ENCODE measurements at regions not wholly inside any gene's neighbourhood (a gene's known extent, or its start where the extent isn't known, plus 50 kb on each side); places are given as distances from the start of the nearest gene placed in this dataset.

- H3K4me3 ChIP-seq: no peak overlapping the region
- TF ChIP-seq, protein P1, sequence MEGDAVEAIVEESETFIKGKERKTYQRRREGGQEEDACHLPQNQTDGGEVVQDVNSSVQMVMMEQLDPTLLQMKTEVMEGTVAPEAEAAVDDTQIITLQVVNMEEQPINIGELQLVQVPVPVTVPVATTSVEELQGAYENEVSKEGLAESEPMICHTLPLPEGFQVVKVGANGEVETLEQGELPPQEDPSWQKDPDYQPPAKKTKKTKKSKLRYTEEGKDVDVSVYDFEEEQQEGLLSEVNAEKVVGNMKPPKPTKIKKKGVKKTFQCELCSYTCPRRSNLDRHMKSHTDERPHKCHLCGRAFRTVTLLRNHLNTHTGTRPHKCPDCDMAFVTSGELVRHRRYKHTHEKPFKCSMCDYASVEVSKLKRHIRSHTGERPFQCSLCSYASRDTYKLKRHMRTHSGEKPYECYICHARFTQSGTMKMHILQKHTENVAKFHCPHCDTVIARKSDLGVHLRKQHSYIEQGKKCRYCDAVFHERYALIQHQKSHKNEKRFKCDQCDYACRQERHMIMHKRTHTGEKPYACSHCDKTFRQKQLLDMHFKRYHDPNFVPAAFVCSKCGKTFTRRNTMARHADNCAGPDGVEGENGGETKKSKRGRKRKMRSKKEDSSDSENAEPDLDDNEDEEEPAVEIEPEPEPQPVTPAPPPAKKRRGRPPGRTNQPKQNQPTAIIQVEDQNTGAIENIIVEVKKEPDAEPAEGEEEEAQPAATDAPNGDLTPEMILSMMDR (IDR thresholded peaks at IDR 0.05): no peak
- TF ChIP-seq POLR2AphosphoS5 (IDR thresholded peaks at IDR 0.05) (no peak), POLR2A (IDR thresholded peaks at IDR 0.05) (no peak)
- H3K27me3 ChIP-seq: no peaks in the 10 kb centered on the region
- no peak for DNase-seq (ENCODE audit: low spot score in 2 of 2)
- no peaks in the 10 kb centered on the region for H3K4me1 ChIP-seq
- no peak overlapping the region for H3K27ac ChIP-seq
- intact Hi-C loops (cut with DNase I; ENCODE audit: low total_unique reads): no loop called here
- H3K36me3 ChIP-seq: no peaks in the 10 kb centered on the region
- no peaks in the 10 kb centered on the region for H3K9me3 ChIP-seq
Observed at GRCh38 chr1:68651115-68651514, 154.2 kb upstream of the DEPDC1 start.

DNA sequence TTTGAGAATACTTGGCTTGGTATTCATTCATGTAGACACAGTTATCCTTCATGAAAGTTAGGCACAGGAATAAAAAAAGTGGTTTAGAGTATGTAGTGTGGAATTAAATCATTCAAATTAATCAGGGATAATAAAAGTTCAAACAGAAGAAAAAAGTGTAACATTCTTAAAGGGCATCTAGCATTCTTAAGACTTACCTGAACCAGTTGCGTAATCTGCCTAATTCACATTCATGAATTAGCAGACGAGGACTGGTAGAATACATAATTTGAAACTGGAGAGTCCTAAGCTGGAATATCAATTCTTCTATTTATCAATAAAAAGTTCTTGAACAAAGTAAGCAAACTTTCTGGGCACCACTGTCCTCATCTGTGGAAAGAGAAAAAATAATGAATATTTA is 157.0 kb upstream of the DEPDC1 start:
- no peak overlapping the region for H3K27ac ChIP-seq
- no peaks in the 10 kb centered on the region for H3K9me3 ChIP-seq
- H3K36me3 ChIP-seq: no peaks in the 10 kb centered on the region
- no peaks in the 10 kb centered on the region for H3K4me1 ChIP-seq
- DNase-seq (ENCODE audit: low spot score in 2 of 2): no peak
- intact Hi-C loops (cut with DNase I; ENCODE audit: low total_unique reads): no loop called here
- no peak overlapping the region for H3K4me3 ChIP-seq
- TF ChIP-seq POLR2A (IDR thresholded peaks at IDR 0.05): no peak
- TF ChIP-seq, protein P1 (IDR thresholded peaks at IDR 0.05): no peak
- TF ChIP-seq POLR2AphosphoS5 (IDR thresholded peaks at IDR 0.05): no peak
- H3K27me3 ChIP-seq: no peaks in the 10 kb centered on the region

DNA sequence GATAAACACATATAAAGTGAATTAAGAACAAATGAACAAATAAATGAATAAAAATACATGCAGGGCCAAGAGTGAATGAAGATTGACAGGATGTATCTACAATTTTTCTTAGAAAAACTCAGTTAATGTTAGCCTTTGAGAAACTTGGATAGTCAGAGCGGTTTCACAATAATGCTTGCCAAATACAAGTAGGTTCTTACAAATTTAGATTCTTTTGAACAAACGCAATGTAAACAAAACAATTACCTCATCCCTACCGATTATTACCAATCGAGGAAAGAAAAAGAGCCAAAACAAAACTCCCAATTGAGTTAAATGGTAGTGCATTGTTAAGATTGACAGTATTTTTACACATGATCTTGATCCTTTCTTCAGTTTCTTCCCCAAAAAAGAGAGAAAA is 176.9 kb upstream of the DEPDC1 start:
- TF ChIP-seq, protein P1 (IDR thresholded peaks at IDR 0.05): no peak
- no peak for TF ChIP-seq POLR2AphosphoS5 (IDR thresholded peaks at IDR 0.05)
- no peak for TF ChIP-seq POLR2A (IDR thresholded peaks at IDR 0.05)
- no peaks in the 10 kb centered on the region for H3K27me3 ChIP-seq
- H3K27ac ChIP-seq: no peak overlapping the region
- no peaks in the 10 kb centered on the region for H3K9me3 ChIP-seq
- H3K4me3 ChIP-seq: no peak overlapping the region
- no peaks in the 10 kb centered on the region for H3K4me1 ChIP-seq
- DNase-seq (ENCODE audit: low spot score in 2 of 2): no peak
- H3K36me3 ChIP-seq: no peaks in the 10 kb centered on the region
- intact Hi-C loops (cut with DNase I; ENCODE audit: low total_unique reads): no loop called here

- H3K36me3 ChIP-seq: no peaks in the 10 kb centered on the region
- TF ChIP-seq, protein P1 (IDR thresholded peaks at IDR 0.05): no peak
- TF ChIP-seq POLR2AphosphoS5 (IDR thresholded peaks at IDR 0.05) (no peak), POLR2A (IDR thresholded peaks at IDR 0.05) (no peak)
- H3K4me1 ChIP-seq: no peaks in the 10 kb centered on the region
- H3K27me3 ChIP-seq: no peaks in the 10 kb centered on the region
- DNase-seq (ENCODE audit: low spot score in 2 of 2): no peak
- intact Hi-C loops (cut with DNase I; ENCODE audit: low total_unique reads): no loop called here
- no peaks in the 10 kb centered on the region for H3K9me3 ChIP-seq
- no peak overlapping the region for H3K27ac ChIP-seq
- H3K4me3 ChIP-seq: no peak overlapping the region
Observed at GRCh38 chr1:68675336-68675735, 178.5 kb upstream of the DEPDC1 start.

DNA sequence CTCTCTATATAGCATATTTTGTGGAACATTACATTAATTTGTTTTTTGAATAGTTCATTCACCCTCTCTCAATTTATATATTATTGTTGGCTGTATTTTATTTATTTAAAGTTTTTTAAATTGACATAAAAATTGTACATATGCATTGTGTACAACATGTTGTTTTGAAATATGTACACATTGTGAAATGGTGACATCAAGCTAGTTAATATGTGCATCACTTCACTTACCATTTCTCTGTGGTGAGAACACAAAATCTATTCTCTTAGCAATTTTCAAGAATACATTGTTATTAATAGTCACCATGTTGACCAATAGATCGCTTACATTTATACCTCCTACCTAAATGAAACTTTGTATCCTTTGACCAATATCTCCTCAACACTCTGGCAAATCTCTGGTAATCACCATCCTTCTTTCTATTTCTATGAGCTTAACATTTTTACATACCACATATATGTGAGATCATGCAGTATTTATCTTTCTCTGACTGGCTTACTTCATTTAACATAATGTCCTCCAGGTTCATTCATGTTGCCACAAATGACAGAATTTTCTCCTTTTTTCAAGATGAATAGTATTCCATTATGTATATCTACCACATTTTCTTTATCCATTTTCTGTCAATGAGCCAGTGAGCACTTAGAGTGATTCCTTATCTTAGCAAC is 180.9 kb upstream of the DEPDC1 start:
- Histone ChIP-seq H3K27ac (no peak overlapping the region), H3K9me3 (no peaks in the 10 kb centered on the region), H3K4me3 (no peak overlapping the region), H3K36me3 (no peaks in the 10 kb centered on the region), H3K27me3 (no peaks in the 10 kb centered on the region), H3K4me1 (no peaks in the 10 kb centered on the region)
- no peak for TF ChIP-seq POLR2AphosphoS5 (IDR thresholded peaks at IDR 0.05)
- TF ChIP-seq, protein P1 (IDR thresholded peaks at IDR 0.05): no peak
- TF ChIP-seq POLR2A (IDR thresholded peaks at IDR 0.05): no peak
- intact Hi-C loops (cut with DNase I; ENCODE audit: low total_unique reads): no loop called here
- DNase-seq (ENCODE audit: low spot score in 2 of 2): no peak

Measured in breast epithelium (tissue), 4 donors.